GM18508 (cell line): ENCODE measurements at regions not wholly inside any gene's neighbourhood (a gene's known extent, or its start where the extent isn't known, plus 50 kb on each side); places are given as distances from the start of the nearest gene placed in this dataset.
"Not testable (repeated sequence)": the region's sequence is repeated elsewhere in the genome, so short reads cannot be mapped to it uniquely, and the experiment has no call there.

Experiments used
- ATAC-seq: cut with Tn5 transposase; IDR thresholded peaks from one replicate; pipeline ENCODE4 v1.9.1; 2021; ENCODE audit warnings: moderate number of reproducible peaks; ENCODE audit not compliant: insufficient read depth, unreplicated experiment

DNA sequence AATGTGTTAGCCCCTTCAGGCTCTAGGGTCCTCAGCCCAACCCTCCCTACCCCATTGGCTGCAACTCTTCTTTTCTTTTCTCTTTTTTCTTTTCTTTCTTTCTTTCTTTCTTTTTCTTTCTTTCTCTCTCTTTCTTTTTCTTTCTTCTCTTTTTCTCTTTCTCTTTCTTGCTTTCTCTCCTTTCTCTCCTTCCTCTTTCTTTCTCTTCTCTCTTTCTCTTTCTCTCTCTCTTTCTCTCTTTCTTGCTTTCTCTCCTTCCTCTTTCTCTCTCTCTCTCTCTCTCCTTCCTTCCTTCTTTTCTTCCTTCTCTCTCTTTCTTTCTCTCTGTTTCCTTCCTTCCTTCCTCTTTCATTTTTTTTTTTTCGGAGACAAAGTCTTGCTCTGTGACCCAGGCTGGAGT lies 458.9 kb downstream of the TYW1 start:
- no peak for ATAC-seq

DNA sequence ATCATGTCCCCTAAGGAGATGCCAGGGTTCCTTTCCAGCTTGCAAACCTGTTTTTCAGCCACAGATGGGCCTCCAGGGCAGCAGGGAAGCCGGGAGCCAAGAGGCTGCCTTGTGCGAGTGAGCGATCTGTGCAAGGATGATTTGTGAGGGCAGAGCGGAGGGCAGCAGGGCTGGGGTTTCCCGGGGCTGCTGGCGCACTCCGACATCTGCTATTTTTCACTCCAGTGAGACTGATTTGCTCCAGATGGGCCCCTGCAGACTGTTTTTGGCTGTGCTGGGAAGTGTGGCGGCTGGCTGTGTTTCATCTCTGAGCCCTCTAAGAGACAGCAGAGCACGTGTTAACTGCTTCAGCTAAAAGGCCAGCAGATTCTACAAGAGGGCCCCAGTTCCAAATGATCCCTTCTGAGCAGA lies 466.2 kb downstream of the TYW1 start:
- no peak for ATAC-seq

DNA sequence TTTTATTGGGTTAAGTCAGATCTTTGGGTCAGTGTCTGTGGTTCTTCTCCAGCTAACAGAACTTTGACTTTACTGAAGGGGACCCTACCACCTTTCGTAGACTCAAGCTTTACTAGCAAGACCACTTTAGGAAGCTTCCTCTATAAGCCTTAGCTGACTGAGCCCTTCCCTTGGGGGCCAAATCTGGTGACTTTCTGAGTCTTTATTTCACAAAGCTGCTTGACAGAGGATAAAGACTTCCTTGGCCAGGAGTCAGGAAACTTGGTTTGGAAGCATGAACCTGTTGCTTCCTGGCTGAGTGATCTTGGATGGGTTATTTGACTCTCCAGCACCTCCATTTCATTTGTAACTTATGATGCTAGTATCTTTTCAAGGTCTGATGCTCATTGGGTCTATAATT lies 466.7 kb downstream of the TYW1 start:
- ATAC-seq = no peak

DNA sequence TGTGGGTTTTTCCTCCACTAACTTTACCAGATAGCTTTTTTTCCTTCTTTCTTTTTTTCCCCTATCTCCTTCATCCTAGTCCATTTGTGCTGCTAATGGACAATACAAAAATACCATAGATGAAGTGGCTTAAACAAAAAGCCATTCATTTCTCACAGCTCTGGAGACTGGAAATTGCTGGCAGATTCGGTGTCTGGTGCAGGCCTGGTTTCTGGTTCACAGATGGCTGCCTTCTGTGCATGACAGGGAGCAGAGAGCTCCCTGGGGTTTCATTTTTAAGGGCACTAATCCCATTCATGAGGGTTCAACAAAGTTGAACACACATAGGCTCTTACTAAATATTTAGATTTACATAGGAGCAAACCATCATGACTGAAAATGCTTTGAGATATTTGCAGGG lies 467.4 kb downstream of the TYW1 start:
- no peak for ATAC-seq

DNA sequence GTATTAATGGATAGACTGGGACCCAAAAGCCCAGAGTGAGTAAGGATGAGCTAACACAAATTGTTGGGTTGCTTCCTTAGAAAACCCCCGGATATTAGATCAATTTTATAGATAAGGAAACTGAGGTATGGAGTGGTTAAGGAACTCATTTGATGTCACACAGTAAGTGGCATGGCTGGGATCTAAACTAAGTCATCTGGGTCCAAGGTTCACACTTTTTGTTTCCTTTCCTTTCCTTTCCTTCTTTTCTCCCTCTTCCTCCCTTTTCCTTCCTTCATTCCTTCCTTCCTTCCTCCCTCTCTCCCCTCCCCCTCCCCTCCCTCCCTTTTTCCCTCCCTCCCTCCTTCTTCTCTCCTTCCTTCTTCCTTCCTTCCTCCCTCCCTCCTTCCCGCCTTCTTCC lies 469.5 kb downstream of the TYW1 start:
- no peak for ATAC-seq

DNA sequence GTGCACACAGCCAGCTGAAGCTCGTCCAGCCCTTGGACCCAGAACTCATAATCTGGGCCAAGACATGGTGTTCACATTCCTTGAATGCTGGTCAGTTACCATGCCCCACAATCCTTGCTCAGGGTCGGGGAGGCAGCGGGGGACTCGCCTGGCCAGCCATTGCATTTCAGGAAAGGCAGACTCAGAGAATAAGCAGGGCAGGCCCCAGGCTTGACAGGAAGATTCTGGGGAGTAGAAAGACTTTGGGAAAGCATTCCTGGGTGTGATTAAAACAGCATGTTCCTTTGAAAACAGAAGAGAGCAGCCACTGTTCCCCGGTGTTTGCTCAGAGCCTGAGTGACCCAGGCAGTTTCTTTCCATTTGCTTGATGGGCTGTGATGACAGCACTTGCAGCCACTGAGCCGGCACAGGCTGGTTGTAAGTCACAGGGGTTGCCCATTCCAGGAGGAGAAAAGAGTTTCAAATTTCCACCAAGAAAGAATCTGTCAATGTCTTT lies 473.7 kb downstream of the TYW1 start:
- ATAC-seq = no peak

DNA sequence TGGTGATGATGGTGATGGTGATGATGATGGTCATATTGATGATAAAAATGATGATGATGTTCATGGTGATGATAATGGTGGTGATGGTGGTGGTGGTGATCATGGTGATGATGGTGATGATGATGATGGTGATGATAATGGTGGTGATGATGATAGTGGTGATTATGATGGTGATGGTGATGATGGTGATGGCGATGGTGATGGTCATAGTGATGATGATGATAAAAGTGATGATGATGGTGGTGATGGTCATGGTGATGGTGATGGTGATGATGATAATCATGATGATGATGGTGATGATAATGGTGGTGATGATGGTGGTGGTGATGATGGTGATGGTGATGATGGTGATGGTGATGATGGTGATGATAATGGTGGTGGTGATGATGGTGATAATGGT lies 478.7 kb downstream of the TYW1 start:
- ATAC-seq = no peak

DNA sequence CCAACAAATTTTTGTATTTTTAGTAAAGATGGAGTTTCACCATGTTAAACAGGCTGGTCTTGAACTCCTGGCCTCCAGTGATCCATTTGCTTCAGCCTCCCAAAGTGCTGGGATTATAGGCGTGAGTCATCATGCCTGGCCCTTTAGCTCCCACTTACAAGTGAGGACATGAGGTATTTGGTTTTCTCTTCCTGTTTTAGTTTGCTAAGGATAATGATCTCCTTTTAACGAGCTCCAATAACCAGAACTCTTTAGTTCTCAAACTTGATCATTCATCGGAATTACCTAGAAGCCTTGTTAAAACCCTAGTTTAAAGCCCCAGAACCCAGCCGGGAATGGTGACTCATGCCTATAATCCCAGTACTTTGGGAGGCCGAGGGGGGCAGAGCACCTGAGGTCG lies 481.4 kb downstream of the TYW1 start:
- no peak for ATAC-seq

DNA sequence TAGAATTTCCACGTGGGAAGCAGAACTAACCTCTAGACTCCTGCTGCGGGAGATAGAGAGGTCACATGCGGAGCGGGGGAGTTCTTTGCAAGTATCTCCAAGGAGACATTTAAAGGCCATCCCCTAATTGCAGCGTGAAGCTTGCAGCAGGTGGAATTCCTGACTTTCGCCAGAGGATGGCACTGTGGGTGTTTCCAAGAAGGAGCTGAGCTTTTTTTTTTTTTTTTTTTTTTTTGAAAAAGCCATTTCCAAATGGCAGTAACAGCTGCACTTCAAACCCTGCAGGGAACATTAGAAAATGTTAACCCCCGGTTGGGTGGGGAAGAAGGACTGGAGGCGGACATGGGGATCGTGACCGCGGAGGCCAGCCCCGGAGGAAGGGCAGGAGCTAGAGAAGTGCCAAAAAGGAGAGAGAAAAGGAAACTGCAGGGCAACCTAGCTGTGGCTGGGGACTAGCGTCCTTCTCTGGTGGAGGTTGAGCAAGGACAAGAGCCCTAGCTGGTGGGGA lies 487.7 kb downstream of the TYW1 start:
- no peak for ATAC-seq

DNA sequence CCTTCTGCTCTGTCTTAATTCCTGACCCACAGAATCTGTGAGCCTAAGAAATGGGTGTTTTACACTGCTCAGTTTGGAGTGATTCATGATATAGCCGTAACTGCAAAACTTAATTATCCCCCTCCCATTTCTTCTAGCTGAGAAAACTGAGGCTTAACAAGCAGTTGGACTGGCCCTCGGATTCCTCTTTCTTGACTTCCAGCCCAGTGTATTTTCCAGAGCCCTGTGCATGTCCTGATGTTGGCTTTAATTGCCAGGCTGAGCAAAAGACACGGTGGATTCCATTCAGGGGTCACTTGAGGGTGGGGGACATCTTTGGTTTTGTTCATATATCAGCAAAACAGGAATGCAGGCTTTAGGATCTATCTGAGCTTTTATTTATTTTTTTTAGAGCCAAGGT lies 489.8 kb downstream of the TYW1 start:
- no peak for ATAC-seq

DNA sequence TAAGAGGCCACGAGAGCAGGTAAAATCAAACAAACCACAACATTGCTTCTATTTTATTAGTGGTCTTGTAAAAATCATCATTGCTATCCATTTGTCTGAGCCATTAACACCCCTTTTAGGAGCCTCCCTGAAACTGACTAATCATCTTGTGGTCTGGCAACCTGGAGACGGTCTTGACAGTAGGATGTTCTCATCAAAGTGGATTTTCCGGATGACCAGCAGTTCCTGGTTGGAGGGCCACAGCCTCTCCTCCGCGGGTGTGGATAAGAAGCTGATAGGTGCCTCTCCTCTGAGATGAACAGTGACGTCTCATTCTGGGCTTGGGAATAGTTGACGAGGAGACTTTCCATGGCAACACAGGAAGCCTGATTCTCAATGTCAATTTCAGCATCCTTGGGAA lies 490.7 kb downstream of the TYW1 start:
- ATAC-seq = no peak

DNA sequence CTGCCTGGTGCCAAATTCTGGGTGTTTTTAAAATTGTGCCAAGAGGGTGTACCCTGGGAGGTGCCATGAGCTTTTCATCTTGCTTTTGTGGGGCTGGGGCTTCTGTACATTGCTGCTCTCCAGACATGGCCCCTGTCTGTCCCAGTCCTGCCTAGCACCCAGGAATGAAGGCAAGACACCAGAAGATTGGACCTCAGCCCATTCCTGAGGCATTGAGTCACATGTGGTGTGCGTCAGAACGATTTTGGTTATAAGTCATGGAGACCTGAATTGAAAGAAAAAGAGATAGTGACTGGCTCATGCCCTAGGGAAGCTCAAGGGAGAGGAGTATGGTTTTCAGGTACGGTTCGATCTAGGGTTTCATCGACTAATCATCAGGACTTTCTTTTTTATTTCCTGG lies 493.2 kb downstream of the TYW1 start:
- no peak for ATAC-seq

DNA sequence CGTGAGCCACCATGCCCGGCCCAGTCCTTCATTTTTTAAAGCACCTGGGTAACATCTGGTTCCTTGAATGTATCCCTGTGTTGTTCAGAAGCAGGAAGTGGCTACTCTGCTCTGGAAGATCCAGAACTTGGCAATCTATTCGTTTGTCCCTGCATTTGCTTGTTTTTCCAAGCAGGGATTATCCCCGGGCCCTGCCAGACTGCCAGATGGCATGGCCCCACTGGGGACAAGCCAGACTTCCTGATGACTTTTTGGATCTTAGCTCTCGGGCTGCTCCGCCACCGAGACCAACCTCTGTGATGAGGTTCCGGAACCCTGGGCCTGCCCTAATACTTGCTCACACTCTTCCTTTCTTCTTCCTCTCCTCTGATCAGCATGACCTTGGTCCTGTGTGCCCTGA lies 496.7 kb downstream of the TYW1 start:
- ATAC-seq = no peak

DNA sequence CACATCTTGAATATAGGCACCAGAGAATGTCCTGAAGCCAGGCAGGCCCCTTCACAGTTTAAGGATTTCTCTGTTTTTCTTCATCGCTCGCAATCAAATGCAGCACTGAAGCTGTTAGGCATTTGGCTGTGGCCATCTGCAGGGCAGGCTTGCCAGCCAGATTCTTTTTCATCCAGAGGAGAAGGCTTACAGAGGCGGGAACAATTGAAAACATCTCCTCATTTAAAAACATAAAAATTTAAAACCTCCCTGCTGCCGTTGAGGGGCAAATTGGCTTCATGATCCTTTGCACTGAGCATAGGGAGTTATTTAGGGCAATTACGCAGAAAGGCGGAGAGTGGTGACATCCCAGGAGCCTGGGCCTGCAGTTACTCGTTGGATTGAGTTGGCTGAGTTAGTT lies 500.0 kb downstream of the TYW1 start:
- ATAC-seq = no peak

DNA sequence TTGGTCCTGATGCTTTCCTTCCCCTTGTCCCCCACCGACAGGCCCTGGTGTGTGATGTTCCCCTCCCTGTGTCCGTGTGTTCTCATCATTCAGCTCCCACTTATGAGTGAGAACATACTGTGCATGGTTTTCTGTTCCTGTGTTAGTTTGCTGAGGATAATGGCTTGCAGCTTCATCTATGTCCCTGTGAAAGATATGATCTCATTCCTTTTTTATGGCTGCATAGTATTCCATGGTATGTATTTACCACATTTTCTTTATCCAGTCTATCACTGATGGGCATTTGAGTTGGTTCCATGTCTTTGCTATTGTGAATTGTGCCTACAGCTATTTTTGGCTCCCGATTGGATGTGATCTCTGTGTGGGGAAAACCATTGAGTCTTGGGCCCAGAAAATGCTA lies 501.3 kb downstream of the TYW1 start:
- ATAC-seq = not testable (repeated sequence)

DNA sequence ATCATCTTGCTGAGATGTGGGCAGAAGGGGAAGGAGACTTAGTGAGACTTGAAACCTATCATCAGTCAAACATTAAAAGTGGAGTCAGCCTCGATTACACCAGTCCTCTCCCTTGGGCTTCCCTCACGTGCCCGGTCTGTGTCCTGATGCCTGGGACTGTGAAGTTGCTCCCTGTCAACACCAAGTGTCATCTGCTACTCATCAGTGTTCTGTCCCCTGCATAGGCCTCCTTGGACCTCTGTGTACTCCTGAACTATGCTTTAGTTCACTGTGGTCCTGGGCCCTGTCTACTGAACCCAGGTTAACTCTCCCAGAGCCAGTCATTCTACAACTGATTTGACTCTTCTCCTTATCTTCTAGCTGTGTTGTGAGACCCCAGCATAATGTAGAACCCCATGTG lies 506.3 kb downstream of the TYW1 start:
- ATAC-seq = no peak

DNA sequence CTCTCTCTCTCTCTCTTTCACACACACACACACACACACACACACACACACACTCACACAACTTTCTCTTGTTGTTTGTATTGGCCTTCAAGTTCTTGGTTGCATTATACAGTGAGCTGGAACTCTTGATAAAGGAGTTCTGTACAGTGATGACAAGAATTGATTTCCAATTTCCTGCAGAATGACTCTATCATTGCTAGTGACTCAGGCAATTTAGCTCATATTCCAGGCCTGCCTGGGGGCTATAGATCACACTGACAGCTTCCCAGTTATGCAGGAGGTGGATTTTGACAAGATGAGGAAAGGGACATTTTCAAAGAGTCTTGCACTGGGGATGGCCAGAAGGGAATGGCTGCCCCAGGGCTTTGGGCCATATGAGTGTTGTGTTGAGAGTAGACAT lies 508.8 kb downstream of the TYW1 start:
- ATAC-seq = no peak

DNA sequence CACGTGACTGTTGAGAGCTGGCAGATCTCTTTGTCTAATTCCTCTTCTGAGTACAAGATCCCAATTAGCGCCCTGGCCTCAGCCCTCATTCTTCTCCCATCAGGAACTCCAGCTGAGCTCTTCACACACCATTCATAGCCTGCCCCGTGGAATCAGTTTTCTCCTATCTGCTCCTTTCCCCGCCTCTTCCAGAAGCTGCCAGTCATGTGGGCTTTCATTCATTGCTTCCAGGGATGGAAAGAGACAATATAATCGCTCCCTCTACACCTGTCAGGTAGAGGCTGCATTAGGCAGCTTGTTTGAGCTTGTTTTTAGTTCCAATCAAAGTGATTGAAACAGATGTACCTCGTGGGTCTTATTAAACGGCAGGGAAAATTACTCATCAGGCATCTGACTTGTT lies 515.8 kb downstream of the TYW1 start:
- no peak for ATAC-seq

DNA sequence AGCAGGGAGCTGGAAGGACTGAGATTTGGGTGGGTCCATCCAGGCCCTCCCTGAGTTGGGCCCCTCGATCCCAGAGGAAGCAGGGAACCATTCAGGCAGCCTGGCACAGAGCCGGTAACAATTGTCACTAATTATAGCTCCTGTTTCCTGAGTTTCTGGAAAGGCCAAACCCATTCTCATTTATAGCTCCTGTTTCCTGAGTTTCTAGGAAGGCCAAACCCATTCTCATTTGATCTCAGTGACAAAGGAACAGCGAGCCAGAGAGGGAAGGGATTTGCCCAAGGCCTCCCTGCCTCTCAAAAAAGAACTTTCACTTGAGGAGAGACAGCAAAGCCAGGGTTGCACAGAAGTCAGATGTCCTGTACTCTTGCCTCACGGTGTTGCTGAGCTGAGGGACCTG lies 521.9 kb downstream of the TYW1 start:
- ATAC-seq = no peak

DNA sequence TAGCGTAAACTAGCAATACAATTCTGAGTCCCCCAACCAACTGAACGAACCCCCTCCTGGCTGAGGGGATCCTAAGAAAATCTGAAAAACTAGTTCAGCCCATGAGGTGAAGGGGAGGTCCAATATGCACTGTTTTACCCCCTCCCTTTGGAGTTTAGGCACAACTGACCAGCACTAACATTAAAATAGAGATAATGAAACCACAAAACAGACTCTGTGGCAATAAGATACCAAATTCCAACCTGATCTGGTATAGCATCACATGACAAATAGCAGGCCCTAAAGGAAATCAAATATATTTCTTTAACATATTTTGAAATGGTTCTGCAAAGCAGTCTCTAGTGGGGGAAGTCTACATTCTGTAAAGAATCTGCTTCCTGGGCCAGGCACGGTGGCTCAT lies 522.5 kb downstream of the TYW1 start:
- ATAC-seq = no peak

DNA sequence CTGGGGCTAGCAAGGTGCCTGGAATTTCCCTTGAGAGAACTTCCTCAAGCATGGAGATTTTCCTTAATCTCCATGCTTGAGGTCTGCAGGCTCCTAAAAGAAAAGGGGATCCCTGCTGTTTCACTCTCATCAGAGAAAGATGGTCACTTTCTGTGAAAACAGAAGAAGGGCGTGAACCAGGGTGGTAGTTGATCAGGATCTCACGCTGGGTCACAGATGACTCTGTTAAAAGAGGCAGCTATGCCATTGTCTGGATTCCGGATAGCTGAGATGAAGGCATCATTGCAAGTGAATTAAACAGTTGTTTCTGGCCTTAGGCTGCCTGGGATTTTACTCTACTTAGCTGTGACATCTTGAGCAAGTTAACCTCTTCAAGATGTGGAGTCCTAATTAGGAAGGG lies 525.9 kb downstream of the TYW1 start:
- ATAC-seq = no peak

DNA sequence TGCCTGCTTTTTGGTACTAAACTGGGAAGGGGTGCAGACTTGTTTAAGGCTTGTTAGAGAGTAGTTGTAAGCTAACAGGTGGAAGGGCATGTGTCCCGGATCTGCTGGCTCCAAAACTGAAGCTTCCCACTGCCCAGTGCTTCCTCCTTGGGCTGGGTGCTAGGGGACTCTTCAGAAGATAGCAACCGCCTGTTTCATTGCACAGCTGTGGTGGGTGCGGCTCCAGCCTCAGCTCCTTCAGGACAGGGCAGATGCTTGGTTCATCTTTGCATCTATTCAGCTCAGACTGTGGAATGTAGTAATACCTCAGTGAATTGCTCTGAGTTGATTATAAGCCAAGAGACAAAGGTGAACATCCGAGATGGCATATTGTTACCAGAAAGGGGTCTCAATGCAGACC lies 527.1 kb downstream of the TYW1 start:
- no peak for ATAC-seq

DNA sequence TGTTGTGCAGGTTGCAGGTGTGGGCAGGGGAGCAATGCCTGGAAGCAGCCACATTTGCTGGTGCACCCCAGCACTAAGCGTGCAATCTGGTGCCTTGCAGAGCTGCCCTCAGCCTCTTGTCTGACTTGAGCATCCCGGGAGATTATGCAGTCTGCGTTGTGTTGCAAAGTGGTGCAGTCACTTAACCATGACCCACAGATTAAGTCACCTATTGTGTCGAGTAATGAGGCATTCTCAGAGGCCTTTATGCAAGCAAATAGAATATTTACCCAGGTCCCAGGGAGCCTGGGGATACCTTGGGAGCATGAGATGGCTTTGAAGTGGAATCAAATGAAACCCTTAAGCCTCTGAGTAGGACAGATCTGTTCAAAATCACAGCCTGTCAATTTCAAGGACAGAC lies 529.0 kb downstream of the TYW1 start:
- ATAC-seq = no peak
